Muscle of back (tissue), 3 donors: ENCODE measurements at regions not wholly inside any gene's neighbourhood (a gene's known extent, or its start where the extent isn't known, plus 50 kb on each side); places are given as distances from the start of the nearest gene placed in this dataset.

ENCODE experiments used
- DNase-seq, 3 donors: peaks; one replicate each; pipeline versions ENCODE4 v3.0.0 to v3.0.0-alpha.2; 2013

GRCh38 chr15:98419173-98419780 is 229.1 kb upstream of the IGF1R start:
- DNase-seq: no peak

DNA sequence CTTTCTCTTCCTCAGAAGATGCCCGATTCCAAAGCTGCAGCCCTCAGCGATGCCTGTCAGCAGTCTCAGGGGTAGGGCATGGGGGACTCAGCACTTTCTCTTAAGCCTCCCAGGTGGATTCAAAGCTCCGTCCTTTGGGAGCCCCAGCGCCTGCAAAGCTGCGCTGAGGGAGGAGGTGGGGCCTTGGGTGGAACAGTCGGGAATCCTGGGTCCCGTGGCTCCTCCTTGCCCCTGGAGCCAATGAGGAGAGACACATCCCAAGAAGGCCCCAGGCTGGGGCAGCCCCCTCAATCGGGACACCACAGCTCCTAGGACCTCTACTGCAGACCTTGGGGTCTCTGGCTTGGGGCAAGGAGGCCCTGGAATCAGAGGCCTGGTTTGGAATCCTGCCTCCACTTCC is 227.5 kb upstream of the IGF1R start:
- DNase-seq: no peak

DNA sequence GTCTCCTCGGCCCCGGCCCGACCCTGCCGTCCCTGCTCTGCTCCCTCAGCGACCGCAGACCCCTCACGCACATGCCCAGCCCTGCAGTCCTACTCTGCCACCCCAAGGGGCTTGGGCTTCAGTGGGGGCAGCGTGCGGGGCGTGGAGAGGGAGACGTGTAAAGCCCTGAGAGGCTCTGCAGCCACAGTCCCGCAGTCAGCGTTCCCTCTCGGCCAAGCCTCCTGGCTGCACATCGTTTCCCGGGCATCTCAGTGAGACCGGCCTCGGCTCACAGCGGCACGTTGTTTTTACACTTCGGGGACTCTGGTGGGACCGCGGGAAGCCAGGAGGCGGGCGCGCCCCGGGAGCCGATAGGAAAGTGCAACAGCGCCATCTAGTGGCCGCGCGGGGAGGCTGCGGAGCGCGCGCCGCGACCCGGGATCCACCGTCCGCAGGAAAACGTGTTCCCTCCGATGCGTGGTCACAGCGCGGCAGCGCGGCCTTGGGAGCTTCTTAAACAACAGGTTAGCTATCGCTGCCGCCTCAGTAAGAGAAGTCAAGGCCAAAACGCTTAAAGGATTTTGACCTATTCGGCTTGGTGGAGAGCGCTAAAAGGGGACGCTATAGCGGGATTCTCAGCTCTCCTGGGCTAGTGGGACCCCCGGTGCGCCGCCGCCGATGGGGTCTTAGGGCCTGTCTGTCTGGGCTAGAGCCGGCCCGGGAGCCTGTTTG is 226.8 kb upstream of the IGF1R start:
- peak; percentile 33 to 82 (median 70) for DNase-seq

DNA sequence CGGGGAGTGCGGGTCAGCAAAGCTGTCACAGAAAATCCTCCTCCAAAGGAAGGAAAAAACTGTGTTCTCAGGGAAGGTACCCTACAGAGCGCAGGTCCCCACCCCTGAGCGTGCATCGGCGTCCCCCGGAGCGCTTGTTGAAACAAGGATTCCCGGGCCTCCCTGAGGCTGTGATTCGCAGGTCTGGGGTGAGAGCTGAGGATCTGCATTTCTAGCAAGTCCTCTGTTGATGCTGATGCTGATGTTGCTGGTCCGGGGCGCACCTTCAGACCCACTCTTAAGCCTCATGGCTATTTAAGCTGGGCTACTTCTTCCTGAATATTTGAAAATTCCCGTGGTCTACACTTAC is 226.2 kb upstream of the IGF1R start:
- DNase-seq: no peak

GRCh38 chr15:98425173-98425572 is 223.2 kb upstream of the IGF1R start:
- no peak for DNase-seq

DNA sequence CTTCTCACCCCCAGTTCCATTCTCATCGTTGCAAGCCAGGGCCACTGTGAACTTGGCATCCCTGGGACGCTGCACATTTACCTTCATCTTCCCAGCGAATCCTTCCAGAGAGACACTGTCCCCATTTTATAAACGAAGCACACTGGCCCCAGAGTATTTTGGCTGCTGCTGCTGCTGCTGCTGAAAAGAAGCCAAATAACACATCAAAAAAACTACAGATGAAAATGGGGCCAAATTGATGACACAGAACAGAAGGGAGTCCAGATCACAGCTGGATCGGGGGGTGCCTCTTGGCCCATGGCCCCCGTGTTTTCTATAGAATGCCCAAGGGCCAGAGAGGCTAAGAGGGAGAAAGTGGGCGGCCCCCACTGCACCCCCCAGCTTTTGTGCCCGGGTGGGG is 221.0 kb upstream of the IGF1R start:
- DNase-seq: peak in 1 of 3 donors; percentile 37

GRCh38 chr15:98428253-98428989 is 219.9 kb upstream of the IGF1R start:
- DNase-seq: peak; percentile 49 to 91 (median 79)

- no peak for DNase-seq
Observed at GRCh38 chr15:98431171-98431570, 217.2 kb upstream of the IGF1R start.

DNA sequence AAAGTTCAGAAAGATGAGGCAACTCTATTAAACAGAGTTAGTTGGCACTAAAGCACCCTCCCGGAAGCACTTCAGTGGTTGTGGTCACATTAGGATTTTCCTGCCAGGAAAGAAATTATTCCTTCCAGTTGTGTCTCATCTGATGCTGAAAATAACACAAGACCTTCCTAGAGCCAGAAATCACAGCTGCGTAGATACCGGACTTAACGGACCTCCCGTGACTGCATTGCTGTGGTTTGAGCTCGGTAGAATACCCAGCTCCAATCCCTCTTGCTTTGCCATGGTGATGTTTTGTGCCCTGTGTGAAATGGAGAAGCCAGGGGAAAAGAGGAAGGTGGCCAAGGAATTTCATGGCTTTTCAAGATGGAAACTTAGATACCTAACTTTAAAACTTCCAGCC is 215.0 kb upstream of the IGF1R start:
- DNase-seq: peak; percentile 49 to 85 (median 68)

DNA sequence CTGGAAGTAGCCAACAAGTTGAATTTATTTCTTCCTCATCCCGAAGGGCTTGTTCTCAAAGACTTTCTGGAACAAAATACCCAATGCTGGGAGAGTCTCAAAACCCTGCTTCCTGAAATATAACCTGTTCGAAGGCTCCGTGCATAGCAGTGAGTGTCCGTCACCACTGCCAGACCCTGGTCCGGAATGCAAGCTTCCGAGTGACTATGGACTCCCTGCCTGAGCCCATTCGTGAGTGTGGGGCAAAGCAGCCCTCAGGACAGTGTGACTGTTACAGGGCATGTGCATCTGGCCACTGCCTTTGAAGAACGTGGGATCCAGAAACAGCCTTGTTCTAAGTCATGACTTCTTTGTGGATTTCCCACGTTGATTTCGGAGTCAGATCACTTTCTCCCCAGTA is 214.5 kb upstream of the IGF1R start:
- peak in 1 of 3 donors; percentile 60 for DNase-seq

DNA sequence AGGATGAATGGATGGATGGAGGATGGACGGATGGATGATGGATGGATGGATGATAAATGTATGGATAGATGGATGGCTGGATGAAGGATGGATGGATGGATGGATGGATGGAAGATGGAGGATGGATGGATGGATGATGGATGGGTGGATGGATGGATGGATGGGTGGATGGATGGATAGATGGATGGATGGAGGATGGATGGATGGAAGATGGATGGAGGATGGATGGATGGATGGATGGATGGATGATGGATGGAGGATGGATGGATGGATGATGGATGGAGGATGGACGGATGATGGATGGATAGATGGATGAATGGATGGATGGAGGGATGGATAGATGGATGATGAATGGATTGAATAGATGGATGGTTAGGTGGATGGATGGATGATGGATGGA is 210.6 kb upstream of the IGF1R start:
- no peak for DNase-seq

DNA sequence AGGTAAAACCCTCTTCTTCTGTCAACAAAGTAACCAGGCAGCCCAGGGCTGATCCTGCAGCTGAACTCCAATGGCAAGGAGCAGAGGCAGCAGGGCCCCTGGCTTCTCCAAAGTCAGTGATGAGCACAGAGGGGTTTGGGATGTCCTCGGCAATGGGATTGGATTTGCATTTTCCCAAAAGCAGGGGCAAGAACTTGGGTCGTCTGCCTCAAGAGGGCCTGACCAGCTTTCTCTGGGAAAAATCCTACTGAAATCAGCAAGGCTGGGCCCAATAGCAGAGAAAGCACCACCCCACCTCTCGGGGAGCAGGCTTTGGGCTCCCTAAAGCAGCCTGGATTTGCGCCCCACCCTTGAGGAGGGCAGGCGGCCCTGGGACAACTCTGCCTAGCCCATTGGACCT is 210.0 kb upstream of the IGF1R start:
- no peak for DNase-seq

- DNase-seq: no peak
Observed at GRCh38 chr15:98438907-98439306, 209.4 kb upstream of the IGF1R start.

DNA sequence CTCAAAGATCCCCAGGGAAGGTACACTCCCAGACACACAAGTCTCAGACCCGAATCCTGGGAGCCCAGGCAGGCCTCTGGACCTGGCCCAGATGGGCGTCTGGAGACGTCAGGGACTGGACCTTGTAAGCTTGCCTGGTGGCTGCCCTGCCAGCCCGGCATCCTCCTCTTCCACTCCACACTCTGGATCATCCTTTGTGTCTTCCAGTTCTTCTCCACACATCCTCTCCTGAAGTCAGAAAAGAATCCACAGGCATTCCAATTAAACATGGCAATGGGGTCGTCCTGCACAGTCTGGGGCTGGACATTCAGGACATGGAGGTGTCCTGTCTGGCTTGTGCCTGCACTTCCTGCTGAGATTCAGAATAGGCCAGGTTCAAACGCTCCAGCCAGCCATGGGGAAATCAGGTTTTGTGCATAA is 208.8 kb upstream of the IGF1R start:
- no peak for DNase-seq

DNA sequence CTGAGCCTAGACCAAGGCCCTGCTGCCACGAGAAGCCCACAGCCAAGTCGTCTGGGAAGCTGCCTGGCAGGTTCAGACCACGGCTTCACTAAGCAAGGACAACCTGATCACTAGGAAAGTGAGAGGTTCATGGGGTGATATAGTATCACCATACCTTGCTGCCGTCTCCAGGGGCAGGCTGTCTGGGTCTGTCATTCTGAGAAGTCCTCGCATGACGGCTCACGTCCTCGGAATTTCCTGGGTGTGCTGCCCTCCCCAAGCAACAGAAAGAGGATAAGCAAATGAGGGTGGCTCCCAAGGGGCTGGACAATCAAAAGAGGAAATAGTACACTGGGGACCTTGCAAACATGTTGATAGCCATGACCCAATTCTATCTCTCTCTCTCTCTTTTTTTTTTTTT is 207.4 kb upstream of the IGF1R start:
- no peak for DNase-seq

GRCh38 chr15:98441599-98441998 is 206.7 kb upstream of the IGF1R start:
- DNase-seq: no peak

DNA sequence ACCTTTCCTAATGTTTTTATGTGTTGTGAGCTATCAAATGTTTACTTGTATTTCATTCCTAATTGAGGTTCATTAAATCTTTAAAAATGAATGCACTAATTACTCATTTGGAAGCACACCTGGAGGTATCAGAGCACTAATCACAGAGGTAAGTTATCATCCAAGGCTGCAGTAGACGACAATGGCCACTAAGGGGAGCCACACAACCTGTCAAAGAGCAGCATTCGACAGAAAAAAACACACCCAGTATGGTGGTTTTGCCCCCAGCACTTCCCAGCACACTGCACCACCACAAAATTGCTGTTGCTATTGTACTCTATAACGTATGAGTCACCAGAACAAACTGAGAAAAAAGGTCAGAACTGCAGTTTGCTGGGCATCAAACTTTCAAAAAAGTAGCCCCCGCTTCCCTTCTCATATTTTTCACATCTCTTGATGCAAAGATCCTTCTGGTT is 205.9 kb upstream of the IGF1R start:
- peak in 2 of 3 donors; percentile 64 to 75 for DNase-seq

DNA sequence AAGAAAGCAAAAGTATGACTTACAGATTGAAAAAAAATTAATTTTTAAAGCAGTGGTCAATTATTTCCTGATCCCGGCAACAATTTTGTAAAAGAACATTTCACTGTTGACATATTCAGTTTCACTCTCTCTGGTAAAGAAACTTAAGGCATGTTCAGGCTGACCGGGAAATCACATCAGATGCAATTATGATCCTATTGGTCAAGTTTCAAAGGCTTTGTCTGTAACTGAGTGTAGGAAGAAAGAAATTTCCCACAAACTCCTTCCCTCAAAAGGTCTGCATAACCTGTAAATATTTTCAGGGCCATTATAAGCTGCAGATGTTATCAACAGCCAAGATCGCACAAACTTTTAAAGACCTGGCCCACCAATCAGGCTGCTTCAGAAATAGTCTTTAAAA is 205.4 kb upstream of the IGF1R start:
- no peak for DNase-seq

DNA sequence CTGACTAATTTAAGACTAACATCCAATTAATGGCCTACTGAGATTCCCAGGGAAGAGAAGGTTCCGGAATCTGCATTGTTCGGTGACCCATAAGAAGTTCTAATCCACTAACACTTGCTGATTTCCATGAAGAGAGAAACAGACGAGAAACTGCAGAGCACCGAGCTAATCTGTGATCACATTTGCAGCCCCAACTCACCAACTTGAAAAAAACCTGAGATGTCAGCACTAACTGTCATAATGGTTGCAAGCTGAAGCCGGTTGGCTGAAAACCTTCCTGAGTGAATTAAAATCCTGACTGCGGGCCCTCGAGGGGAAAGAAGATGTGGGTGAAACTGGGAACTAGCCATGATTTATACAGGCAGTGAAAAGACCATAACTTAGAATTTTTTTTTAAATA is 204.8 kb upstream of the IGF1R start:
- no peak for DNase-seq

DNA sequence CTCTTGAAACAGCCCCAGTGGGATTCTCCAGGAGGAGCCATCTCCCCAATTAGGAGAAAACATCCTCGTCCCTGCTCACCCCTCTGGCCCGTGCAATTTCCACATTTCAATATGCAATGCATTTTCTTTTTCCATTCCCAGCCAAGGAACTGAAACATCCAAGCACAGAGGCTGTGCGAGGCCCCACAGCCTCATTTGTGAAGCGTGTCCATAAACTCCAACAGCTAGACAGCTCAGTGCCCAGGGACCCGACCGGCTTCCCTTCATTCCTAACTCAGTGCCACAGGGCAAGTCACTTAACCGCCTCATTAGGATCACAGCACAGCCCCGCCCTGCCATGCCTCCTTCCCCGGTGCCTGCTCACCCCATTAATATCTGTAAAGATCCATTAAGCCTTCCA is 204.2 kb upstream of the IGF1R start:
- peak in 1 of 3 donors; percentile 33 for DNase-seq

GRCh38 chr15:98445315-98445714 is 203.0 kb upstream of the IGF1R start:
- DNase-seq: no peak

- no peak for DNase-seq
Observed at GRCh38 chr15:98446083-98446482, 202.3 kb upstream of the IGF1R start.

GRCh38 chr15:98447069-98447468 is 201.3 kb upstream of the IGF1R start:
- DNase-seq: no peak
